Heart left ventricle (tissue), 16 donors: ENCODE measurements at regions not wholly inside any gene's neighbourhood (a gene's known extent, or its start where the extent isn't known, plus 50 kb on each side); places are given as distances from the start of the nearest gene placed in this dataset.

ENCODE experiments used
- ATAC-seq, 4 donors: fragments of 200-7000 bp; cut with Tn5 transposase; one replicate each; pipeline ENCODE4 v1.9.1; 2020 to 2022; ENCODE audit warnings: moderate library complexity in 4 of 4, mild to moderate bottlenecking in 3 of 4, moderate number of reproducible peaks in 1 of 4
- DNase-seq, 5 donors: peaks; one replicate each; pipeline ENCODE4 v3.0.0-alpha.2; 2020
- H3K27ac ChIP-seq, 12 donors: fragments of 200-600 bp; sonication (generic) in 4 of 12; one replicate each; pipeline versions ENCODE4 v1.5.0 to v1.8.0; 2016 to 2022; ENCODE audit warnings: mild to moderate bottlenecking in 2 of 12
- H3K27me3 ChIP-seq, 9 donors: fragments of 200-600 bp; sonication (generic) in 2 of 9; one replicate each; pipeline versions ENCODE4 v1.5.1 to v1.8.0; 2016 to 2022; ENCODE audit warnings: mild to moderate bottlenecking in 3 of 9
- H3K36me3 ChIP-seq, 9 donors: fragments of 200-600 bp; sonication (generic) in 2 of 9; one replicate each; pipeline versions ENCODE4 v1.5.0 to v1.8.0; 2018 to 2022; ENCODE audit warnings: mild to moderate bottlenecking in 2 of 9
- H3K4me1 ChIP-seq, 12 donors: fragments of 200-600 bp; sonication (generic) in 4 of 12; one replicate each; pipeline versions ENCODE4 v1.5.0 to v1.8.0; 2016 to 2022; ENCODE audit warnings: mild to moderate bottlenecking in 3 of 12
- H3K4me3 ChIP-seq, 12 donors: fragments of 200-600 bp; sonication (generic) in 4 of 12; one replicate each; pipeline versions ENCODE4 v1.5.0 to v1.8.0; 2017 to 2022; ENCODE audit warnings: mild to moderate bottlenecking in 9 of 12, moderate library complexity in 4 of 12
- H3K9me3 ChIP-seq, 12 donors: fragments of 200-600 bp; sonication (generic) in 4 of 12; one replicate each; pipeline versions ENCODE4 v1.5.0 to v1.8.0; 2016 to 2022; ENCODE audit warnings: mild to moderate bottlenecking in 1 of 12
- CTCF ChIP-seq, 12 donors: fragments of 200-600 bp; sonication (generic) in 4 of 12; IDR thresholded peaks; one replicate each; pipeline versions ENCODE4 v1.5.0 to v1.8.0; 2018 to 2022; ENCODE audit warnings: antibody characterized with exemption in 12 of 12, mild to moderate bottlenecking in 5 of 12
- POLR2A ChIP-seq, 2 donors: fragments of 450-650 bp; IDR thresholded peaks; one replicate each; pipeline ENCODE4 v1.6.1; 2017; ENCODE audit warnings: antibody characterized with exemption in 2 of 2, mild to moderate bottlenecking in 2 of 2, moderate library complexity in 2 of 2
- WGBS, 4 donors: extraction: QIAGEN DNeasy Blood & Tissue Kit in 2 of 4; methylation state at CpG; one replicate each; pipeline versions ENCODE4 v1.1.5 to v1.1.7; 2013 to 2018; 5-methylcytosine and 5-hydroxymethylcytosine counted together
- intact Hi-C, 10 donors: fragments of 100-400 bp; cut with DNase I; formaldehyde crosslinking; loops; one replicate each; pipeline versions ENCODE4 v1.11.1 to v1.14.2; 2022
- donor health status: ischemic (EF 13 %, LVEDD 7.1; RV severe dilation, severe dysfunction).
- donor health status: healthy with polysubstance abuse.
- donor health status: DM: no; HTN: yes; CAD: no.
- donor health status: DM: no; HTN: no; CAD: no.
- donor health status: ischemic (EF 25% LVEDD 6.9; RV normal size, moderate dysfunction).
- donor health status: ischemic (EF 25% LVEDD 5.7; RV mildly dilated, moderate dysfunction).
- donor health status: healthy.
- donor health status: DM: yes; HTN: yes; CAD: no.
- donor health status: ischemic (EF 35%, LVEDD 5.7; RV mildly dilated, moderate dysfunction).
- donor health status: nonischemic (EF 11% LVEDD 7.7; RV severe dilation, severe dysfunction).
- donor health status: DM: yes; HTN: yes; CAD: no.
- donor health status: PGD.
- donor health status: ischemic (EF 29% LVEDD 5.4; RV normal size, mild dysfunction).
- donor health status: nonischemic (EF 23%, LVEDD 6.1; RV moderate dilation, normal function).

GRCh38 chr9:14501366-14501765 is 187.4 kb upstream of the NFIB start:
- 88 to 91% (median 90%) methylated on average over 4 of the region's 4 CpGs for WGBS, 4 donors
- no peak for TF ChIP-seq POLR2A (IDR thresholded peaks at IDR 0.05)
- ATAC-seq (no peak), DNase-seq (no peak)
- Histone ChIP-seq H3K4me1 (no peaks in the 10 kb centered on the region), H3K27me3 (peaks cover 0 to 3% (median 0%) of the 10 kb centered on the region in 9 donors), H3K9me3 (no peaks in the 10 kb centered on the region), H3K27ac (no peak overlapping the region), H3K4me3 (no peak overlapping the region), H3K36me3 (no peaks in the 10 kb centered on the region)
- intact Hi-C loops, result no loop called here

GRCh38 chr9:14500705-14501104 is 186.8 kb upstream of the NFIB start:
- no peak for DNase-seq
- Histone ChIP-seq H3K27me3 (peaks cover 0 to 3% (median 0%) of the 10 kb centered on the region in 9 donors), H3K9me3 (no peaks in the 10 kb centered on the region), H3K4me3 (no peak overlapping the region), H3K36me3 (no peaks in the 10 kb centered on the region), H3K4me1 (no peaks in the 10 kb centered on the region), H3K27ac (no peak overlapping the region)
- ATAC-seq, result no peak
- 72 to 80% (median 77%) methylated on average over 9 of the region's 9 CpGs for WGBS, 4 donors
- intact Hi-C loops, result no loop called here
- TF ChIP-seq POLR2A (IDR thresholded peaks at IDR 0.05) (no peak), CTCF (IDR thresholded peaks at IDR 0.05) (no peak)

GRCh38 chr9:14499976-14500375 is 186.0 kb upstream of the NFIB start:
- H3K9me3 ChIP-seq, result no peaks in the 10 kb centered on the region
- no peak overlapping the region for H3K4me3 ChIP-seq
- no peaks in the 10 kb centered on the region for H3K4me1 ChIP-seq
- intact Hi-C loops, result no loop called here
- H3K27ac ChIP-seq, result no peak overlapping the region
- DNase-seq (no peak), ATAC-seq (no peak)
- H3K27me3 ChIP-seq, result no peaks in the 10 kb centered on the region
- WGBS, 4 donors, result 88 to 94% (median 89%) methylated on average over 6 of the region's 6 CpGs
- no peaks in the 10 kb centered on the region for H3K36me3 ChIP-seq
- TF ChIP-seq POLR2A (IDR thresholded peaks at IDR 0.05), result no peak
- no peak for TF ChIP-seq CTCF (IDR thresholded peaks at IDR 0.05)

- Histone ChIP-seq H3K27ac (no peak overlapping the region), H3K4me3 (no peak overlapping the region), H3K9me3 (no peaks in the 10 kb centered on the region), H3K27me3 (no peaks in the 10 kb centered on the region), H3K36me3 (no peaks in the 10 kb centered on the region), H3K4me1 (no peaks in the 10 kb centered on the region)
- intact Hi-C loops, result no loop called here
- ATAC-seq (no peak), DNase-seq (no peak)
- TF ChIP-seq POLR2A (IDR thresholded peaks at IDR 0.05), result no peak
- TF ChIP-seq CTCF (IDR thresholded peaks at IDR 0.05), result no peak
- 87 to 93% (median 91%) methylated on average over 5 of the region's 5 CpGs for WGBS, 4 donors
Measured at GRCh38 chr9:14498824-14499223, 184.9 kb upstream of the NFIB start.

GRCh38 chr9:14497476-14497875 is 183.5 kb upstream of the NFIB start:
- H3K4me3 ChIP-seq, result no peak overlapping the region
- no peak overlapping the region for H3K27ac ChIP-seq
- H3K27me3 ChIP-seq, result no peaks in the 10 kb centered on the region
- no peaks in the 10 kb centered on the region for H3K36me3 ChIP-seq
- ATAC-seq, result no peak
- DNase-seq, result no peak
- no peaks in the 10 kb centered on the region for H3K9me3 ChIP-seq
- WGBS, 4 donors, result 47 to 60% (median 58%) methylated on average over 1 of the region's 1 CpG
- intact Hi-C loops, result no loop called here
- TF ChIP-seq POLR2A (IDR thresholded peaks at IDR 0.05), result no peak
- no peak for TF ChIP-seq CTCF (IDR thresholded peaks at IDR 0.05)
- no peaks in the 10 kb centered on the region for H3K4me1 ChIP-seq
